CD8-positive, alpha-beta memory T cell (primary cell): ENCODE measurements at regions not wholly inside any gene's neighbourhood (a gene's known extent, or its start where the extent isn't known, plus 50 kb on each side); places are given as distances from the start of the nearest gene placed in this dataset.
"Not testable (repeated sequence)": the region's sequence is repeated elsewhere in the genome, so short reads cannot be mapped to it uniquely, and the experiment has no call there.

ENCODE experiments used
- CTCF ChIA-PET: fragments of 350-600 bp; sonication (Branson Sonifier 250); formaldehyde crosslinking; loops from one replicate; lab custom pipeline; 2021; ENCODE audit warnings: antibody characterized with exemption; lab: Charles Lee
- POLR2A ChIA-PET: fragments of 350-600 bp; sonication (Branson Sonifier 250); formaldehyde crosslinking; loops from one replicate; lab custom pipeline; 2021; ENCODE audit warnings: antibody characterized with exemption; lab: Charles Lee
- DNase-seq, 5 donors: peaks; one replicate each; pipeline versions ENCODE4 v3.0.0 to v3.0.0-alpha.2; 2020 to 2022; ENCODE audit warnings: mixed read lengths in 1 of 5
- H3K27ac ChIP-seq: one replicate; pipeline ENCODE4 v1.7.0; 2013; ENCODE audit warnings: low read depth, mild to moderate bottlenecking, low read length, moderate library complexity
- H3K27me3 ChIP-seq: 2 replicates; pipeline ENCODE4 v1.7.0; 2013; ENCODE audit warnings: low read length, mild to moderate bottlenecking; ENCODE audit not compliant: insufficient read depth, poor library complexity, severe bottlenecking
- H3K36me3 ChIP-seq: 2 replicates; pipeline ENCODE4 v1.7.0; 2013; ENCODE audit warnings: mild to moderate bottlenecking, low read length, moderate library complexity; ENCODE audit not compliant: insufficient read depth
- H3K4me1 ChIP-seq: 2 replicates; pipeline ENCODE4 v1.7.0; 2013; ENCODE audit warnings: mild to moderate bottlenecking, low read length, moderate library complexity; ENCODE audit not compliant: insufficient read depth
- H3K4me3 ChIP-seq: 2 replicates; pipeline ENCODE4 v1.7.0; 2013; ENCODE audit warnings: mild to moderate bottlenecking, low read length
- H3K9me3 ChIP-seq: 2 replicates; pipeline ENCODE4 v1.7.0; 2013; ENCODE audit warnings: mild to moderate bottlenecking, low read length
- H3K27ac Mint-ChIP-seq, 8 donors: one replicate each; pipeline ENCODE4 v1.8.0; 2020 to 2021; ENCODE audit warnings: mixed read lengths in 8 of 8, mild to moderate bottlenecking in 6 of 8, inconsistent platforms in 3 of 8, moderate library complexity in 3 of 8
- H3K27me3 Mint-ChIP-seq, 2 donors: one replicate each; pipeline ENCODE4 v1.8.0; 2020 to 2021; ENCODE audit warnings: mixed read lengths in 2 of 2, mild to moderate bottlenecking in 1 of 2, moderate library complexity in 1 of 2
- H3K36me3 Mint-ChIP-seq, 3 donors: one replicate each; pipeline ENCODE4 v1.8.0; 2020 to 2021; ENCODE audit warnings: mixed read lengths in 3 of 3, inconsistent platforms in 1 of 3, mild to moderate bottlenecking in 1 of 3
- H3K4me1 Mint-ChIP-seq, 3 donors: one replicate each; pipeline ENCODE4 v1.8.0; 2020 to 2021; ENCODE audit warnings: mixed read lengths in 3 of 3, inconsistent platforms in 1 of 3, mild to moderate bottlenecking in 1 of 3
- H3K4me3 Mint-ChIP-seq, 7 donors: one replicate each; pipeline ENCODE4 v1.8.0; 2020 to 2021; ENCODE audit warnings: mixed read lengths in 7 of 7, mild to moderate bottlenecking in 6 of 7, moderate library complexity in 4 of 7, inconsistent platforms in 2 of 7
- H3K9me3 Mint-ChIP-seq, 5 donors: one replicate each; pipeline ENCODE4 v1.8.0; 2020 to 2022; ENCODE audit warnings: mixed read lengths in 5 of 5, mild to moderate bottlenecking in 3 of 5, moderate library complexity in 2 of 5, inconsistent platforms in 1 of 5

DNA sequence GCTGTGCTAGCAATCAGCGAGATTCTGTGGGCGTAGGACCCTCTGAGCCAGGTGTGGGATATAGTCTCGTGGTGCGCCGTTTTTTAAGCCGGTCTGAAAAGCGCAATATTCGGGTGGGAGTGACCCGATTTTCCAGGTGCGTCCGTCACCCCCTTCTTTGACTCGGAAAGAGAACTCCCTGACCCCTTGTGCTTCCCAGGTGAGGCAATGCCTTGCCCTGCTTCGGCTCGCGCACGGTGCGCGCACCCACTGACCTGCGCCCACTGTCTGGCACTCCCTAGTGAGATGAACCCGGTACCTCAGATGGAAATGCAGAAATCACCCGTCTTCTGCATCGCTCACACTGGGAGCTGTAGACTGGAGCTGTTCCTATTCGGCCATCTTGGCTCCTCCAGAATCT lies 56.1 kb upstream of the H2AZ1 start:
- H3K4me3 Mint-ChIP-seq, H3K36me3 Mint-ChIP-seq, H3K9me3 ChIP-seq, H3K4me1 ChIP-seq, H3K27ac Mint-ChIP-seq, H3K4me1 Mint-ChIP-seq, POLR2A ChIA-PET, CTCF ChIA-PET, DNase-seq, H3K4me3 ChIP-seq, H3K27ac ChIP-seq, H3K36me3 ChIP-seq, H3K27me3 ChIP-seq, H3K9me3 Mint-ChIP-seq: not testable (repeated sequence)
- peaks cover 3 to 24% of the 10 kb centered on the region in 2 donors for H3K27me3 Mint-ChIP-seq
